Gastroesophageal sphincter (tissue), 4 donors: ENCODE measurements at regions not wholly inside any gene's neighbourhood (a gene's known extent, or its start where the extent isn't known, plus 50 kb on each side); places are given as distances from the start of the nearest gene placed in this dataset.

Experiments used
- small RNA-seq, 4 donors: library from RNA; depleted of rRNA; stranded (forward); fragments of <200 nt; gene quantifications; one replicate each; pipeline ENCODE3, GENCODE V24; 2016

Small RNA genes in the stretch of these regions (small RNA-seq; reads per million reads assigned to genes)
- gene RF00019: 0 reads per million in 4 donors
- gene RN7SKP123: 0 reads per million in 4 donors
